ENCODE measurements at regions not wholly inside any gene's neighbourhood (a gene's known extent, or its start where the extent isn't known, plus 50 kb on each side); places are given as distances from the start of the nearest gene placed in this dataset.

DNA sequence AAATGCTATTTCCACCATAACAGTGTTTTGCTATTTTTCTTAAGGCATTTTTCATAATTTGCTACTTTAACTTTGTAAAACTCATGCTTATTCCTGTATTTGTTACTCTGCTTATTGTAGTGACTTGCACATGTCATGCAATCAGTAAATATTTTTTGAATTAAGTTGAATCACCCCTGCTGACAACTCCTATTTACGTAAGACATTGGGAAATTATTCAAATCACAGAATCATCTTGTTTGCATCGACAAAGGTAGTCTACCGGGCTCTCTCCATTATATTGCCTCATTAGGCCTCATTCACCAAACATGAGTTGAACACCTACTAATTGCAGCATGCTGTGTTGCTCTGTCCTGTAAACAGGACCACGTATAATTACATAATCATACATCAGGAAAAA, 478.5 kb upstream of the ZEB2 start:
- in situ Hi-C loops (cut with MboI; ENCODE audit: low pct_unique_long_range_greater_than_20kb, low sequenced_read_pairs, unreplicated experiment) = no loop called here
- TF ChIP-seq, protein P1, sequence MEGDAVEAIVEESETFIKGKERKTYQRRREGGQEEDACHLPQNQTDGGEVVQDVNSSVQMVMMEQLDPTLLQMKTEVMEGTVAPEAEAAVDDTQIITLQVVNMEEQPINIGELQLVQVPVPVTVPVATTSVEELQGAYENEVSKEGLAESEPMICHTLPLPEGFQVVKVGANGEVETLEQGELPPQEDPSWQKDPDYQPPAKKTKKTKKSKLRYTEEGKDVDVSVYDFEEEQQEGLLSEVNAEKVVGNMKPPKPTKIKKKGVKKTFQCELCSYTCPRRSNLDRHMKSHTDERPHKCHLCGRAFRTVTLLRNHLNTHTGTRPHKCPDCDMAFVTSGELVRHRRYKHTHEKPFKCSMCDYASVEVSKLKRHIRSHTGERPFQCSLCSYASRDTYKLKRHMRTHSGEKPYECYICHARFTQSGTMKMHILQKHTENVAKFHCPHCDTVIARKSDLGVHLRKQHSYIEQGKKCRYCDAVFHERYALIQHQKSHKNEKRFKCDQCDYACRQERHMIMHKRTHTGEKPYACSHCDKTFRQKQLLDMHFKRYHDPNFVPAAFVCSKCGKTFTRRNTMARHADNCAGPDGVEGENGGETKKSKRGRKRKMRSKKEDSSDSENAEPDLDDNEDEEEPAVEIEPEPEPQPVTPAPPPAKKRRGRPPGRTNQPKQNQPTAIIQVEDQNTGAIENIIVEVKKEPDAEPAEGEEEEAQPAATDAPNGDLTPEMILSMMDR (IDR thresholded peaks at IDR 0.05; ENCODE audit: extremely low read depth, insufficient read depth, missing control alignments) = no peak
- no peak for DNase-seq (ENCODE audit: low spot score)

DNA sequence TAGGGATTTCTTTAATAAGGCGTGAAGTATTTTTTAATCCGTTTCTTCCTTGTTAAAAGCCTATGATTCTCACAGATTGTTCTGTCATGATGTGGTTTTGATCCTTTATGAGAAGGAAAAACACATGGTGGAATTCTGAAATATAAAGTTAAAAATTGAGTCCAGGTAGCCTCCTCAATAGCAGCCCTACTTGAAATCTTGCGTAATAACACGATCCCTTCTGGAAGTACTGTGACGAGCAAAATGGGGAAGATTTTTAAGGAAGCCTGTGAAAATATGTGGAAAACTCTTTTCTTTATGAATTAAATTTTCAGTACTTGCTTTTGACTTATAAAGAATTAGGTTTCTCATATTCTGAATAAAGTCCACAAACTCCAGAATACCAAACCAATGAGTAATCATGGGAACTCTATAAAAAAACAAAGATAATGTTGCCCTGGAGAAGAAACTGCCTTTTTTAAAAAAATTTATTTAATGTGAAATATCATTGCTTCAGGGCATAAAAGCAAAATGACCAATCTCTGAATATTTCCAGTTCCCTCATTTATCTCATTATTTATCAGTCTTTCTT, 476.4 kb upstream of the ZEB2 start:
- TF ChIP-seq, protein P1 (IDR thresholded peaks at IDR 0.05; ENCODE audit: extremely low read depth, insufficient read depth, missing control alignments) = no peak
- in situ Hi-C loops (cut with MboI; ENCODE audit: low pct_unique_long_range_greater_than_20kb, low sequenced_read_pairs, unreplicated experiment) = no loop called here

DNA sequence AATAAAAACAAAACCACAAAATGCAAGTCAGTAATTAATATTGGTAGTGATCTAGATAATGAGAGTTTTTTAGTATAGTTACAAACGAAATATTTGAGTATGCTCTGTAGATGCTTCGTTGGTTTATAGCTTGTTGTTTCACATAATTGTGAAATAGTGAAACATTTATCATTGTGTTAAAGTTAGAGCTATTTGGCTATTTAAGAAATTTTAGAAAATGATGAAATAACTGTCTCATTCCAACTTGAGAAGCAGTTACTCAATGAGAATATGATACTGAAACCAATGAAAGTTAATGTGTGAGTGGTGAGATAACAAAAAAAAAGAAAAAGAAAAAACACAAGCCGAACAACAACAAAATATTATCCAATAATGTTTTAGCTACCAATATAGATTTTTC, 475.6 kb upstream of the ZEB2 start:
- in situ Hi-C loops (cut with MboI; ENCODE audit: low pct_unique_long_range_greater_than_20kb, low sequenced_read_pairs, unreplicated experiment) = no loop called here
- TF ChIP-seq, protein P1 (IDR thresholded peaks at IDR 0.05; ENCODE audit: extremely low read depth, insufficient read depth, missing control alignments) = no peak
- DNase-seq (ENCODE audit: low spot score) = no peak

More for the DNA sequence above, 476.4 kb upstream of the ZEB2 start:
- no peak for DNase-seq (ENCODE audit: low spot score)

DNA sequence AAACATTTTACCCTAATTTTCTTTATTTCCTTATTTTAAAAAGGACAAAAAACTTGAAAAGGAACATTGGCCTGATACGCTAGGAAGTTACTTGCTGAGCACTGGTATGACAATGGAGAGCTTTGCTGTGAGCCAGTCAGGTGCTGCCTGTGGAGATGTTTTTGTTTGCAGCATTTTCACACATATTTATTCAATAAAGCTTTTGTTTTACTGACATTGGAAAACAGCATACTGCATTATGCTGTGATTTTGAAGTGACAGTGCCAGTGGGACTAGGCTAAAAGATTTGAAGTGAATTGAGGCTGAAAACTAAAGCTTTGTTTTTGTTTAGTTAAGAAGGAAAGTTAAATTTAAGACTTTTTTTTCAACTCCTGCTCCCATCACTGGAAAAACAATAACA, 470.7 kb upstream of the ZEB2 start:
- TF ChIP-seq, protein P1 (IDR thresholded peaks at IDR 0.05; ENCODE audit: extremely low read depth, insufficient read depth, missing control alignments) = no peak
- in situ Hi-C loops (cut with MboI; ENCODE audit: low pct_unique_long_range_greater_than_20kb, low sequenced_read_pairs, unreplicated experiment) = no loop called here
- no peak for DNase-seq (ENCODE audit: low spot score)

DNA sequence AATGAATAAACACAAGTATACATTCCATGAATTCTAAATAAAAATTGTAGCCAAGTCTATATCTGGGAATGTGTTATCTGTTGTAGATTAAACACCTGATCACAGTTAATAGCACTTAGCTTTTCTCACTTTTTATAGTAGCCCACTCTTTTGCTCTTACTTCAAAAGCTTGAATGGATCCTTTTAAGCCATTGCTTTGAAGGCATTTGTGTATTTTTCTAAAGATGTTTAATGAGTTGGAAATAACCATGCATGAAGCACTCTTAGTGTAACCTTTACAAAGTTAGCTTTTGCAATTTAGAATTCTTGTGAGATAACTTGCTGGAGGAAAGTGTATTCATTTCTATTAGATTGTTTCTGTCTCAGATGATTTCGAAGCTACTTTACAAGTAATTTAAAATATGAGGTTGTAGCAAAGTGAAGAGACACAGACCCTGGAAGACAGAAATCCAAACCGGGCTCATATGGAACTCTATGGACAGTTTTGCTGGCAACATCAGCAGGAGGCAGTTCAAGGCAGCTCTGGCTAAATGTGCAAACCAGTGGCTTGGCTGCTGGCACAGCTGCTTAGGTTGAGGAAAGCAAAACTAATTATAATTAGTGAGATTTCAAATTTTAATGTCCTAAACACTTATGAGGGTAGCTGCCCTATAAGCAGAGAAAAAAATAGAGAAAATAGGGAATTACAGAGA, 469.8 kb upstream of the ZEB2 start:
- in situ Hi-C loops (cut with MboI; ENCODE audit: low pct_unique_long_range_greater_than_20kb, low sequenced_read_pairs, unreplicated experiment) = no loop called here

GRCh38 chr2:144988591-144988990, 468.7 kb upstream of the ZEB2 start:
- TF ChIP-seq, protein P1 (IDR thresholded peaks at IDR 0.05; ENCODE audit: extremely low read depth, insufficient read depth, missing control alignments) = no peak
- in situ Hi-C loops (cut with MboI; ENCODE audit: low pct_unique_long_range_greater_than_20kb, low sequenced_read_pairs, unreplicated experiment) = no loop called here

More for the DNA sequence above, 469.8 kb upstream of the ZEB2 start:
- DNase-seq (ENCODE audit: low spot score) = no peak
- TF ChIP-seq, protein P1 (IDR thresholded peaks at IDR 0.05; ENCODE audit: extremely low read depth, insufficient read depth, missing control alignments) = no peak

More at GRCh38 chr2:144988591-144988990, 468.7 kb upstream of the ZEB2 start:
- no peak for DNase-seq (ENCODE audit: low spot score)

All from GM13977 (cell line).